Endothelial cell of umbilical vein (primary cell): ENCODE measurements at regions not wholly inside any gene's neighbourhood (a gene's known extent, or its start where the extent isn't known, plus 50 kb on each side); places are given as distances from the start of the nearest gene placed in this dataset.

ENCODE experiments used
- BruUV-seq: library from RNA; stranded (reverse); fragments of 400-500 nt; replicated peaks from 2 replicates; lab custom pipeline; 2021; lab: Mats Ljungman, UMichigan
- CTCF ChIA-PET: fragments of 300-600, 350-600 bp; sonication (Branson Sonifier 250); formaldehyde crosslinking; loops from one replicate; lab custom pipeline; 2021; ENCODE audit warnings: antibody characterized with exemption, inconsistent platforms; lab: Charles Lee
- POLR2A ChIA-PET: fragments of 300-600, 350-600 bp; sonication (Branson Sonifier 250); formaldehyde crosslinking; loops from one replicate; lab custom pipeline; 2021; ENCODE audit warnings: antibody characterized with exemption, inconsistent platforms; lab: Charles Lee
- DNase-seq: peaks from one replicate; pipeline ENCODE4 v3.0.0-alpha.2; 2011; ENCODE audit warnings: low read depth, low spot score
- FAIRE-seq: peaks from 2 replicates; lab custom pipeline; 2011; peaks lifted over from hg19 to GRCh38; lab: Jason Lieb, UNC
- H2AFZ ChIP-seq: 2 replicates; pipeline ENCODE4 v1.6.0; 2012; ENCODE audit warnings: low read depth, low read length, control low read depth, inconsistent platforms
- H3K27ac ChIP-seq: 2 replicates; pipeline ENCODE4 v1.5.1; 2011; ENCODE audit warnings: low read depth, mild to moderate bottlenecking, control low read depth, low read length, moderate library complexity; ENCODE audit not compliant: insufficient read depth
- H3K27me3 ChIP-seq, 2 experiments: 2 replicates each; pipeline versions ENCODE4 v1.6.0 to v1.6.1; 2011; ENCODE audit warnings: low read length in 2 of 2, mixed read lengths in 1 of 2; ENCODE audit not compliant: control insufficient read depth in 2 of 2, insufficient read depth in 2 of 2
- H3K36me3 ChIP-seq, 2 experiments: 2 replicates in 1 of 2; 3 replicates in 1 of 2; pipeline ENCODE4 v1.5.1; 2011; ENCODE audit warnings: low read length in 2 of 2, mild to moderate bottlenecking in 1 of 2, moderate library complexity in 1 of 2; ENCODE audit not compliant: control insufficient read depth in 2 of 2, insufficient read depth in 2 of 2; ENCODE audit errors: extremely low read depth in 1 of 2
- H3K4me1 ChIP-seq: 3 replicates; pipeline ENCODE4 v1.5.1; 2011; ENCODE audit warnings: mild to moderate bottlenecking, low read length; ENCODE audit not compliant: control insufficient read depth, insufficient read depth; ENCODE audit errors: extremely low read depth
- H3K4me2 ChIP-seq: 2 replicates; pipeline ENCODE4 v1.6.1; 2011; ENCODE audit warnings: low read length, control low read depth, mixed read lengths; ENCODE audit not compliant: insufficient read depth
- H3K4me3 ChIP-seq, 3 experiments: fragments of 200-600 bp in 1 of 3; sonication (generic), shearing (Covaris generic) in 1 of 3; replicated peaks in 1 of 3; 2 replicates each; pipeline ENCODE4 v1.5.1; 2011 to 2016; ENCODE audit warnings: control low read depth in 3 of 3, low read length in 3 of 3, mild to moderate bottlenecking in 2 of 3, inconsistent platforms in 1 of 3, low read depth in 1 of 3, moderate library complexity in 1 of 3; ENCODE audit not compliant: insufficient read depth in 1 of 3
- H3K79me2 ChIP-seq: 2 replicates; pipeline ENCODE4 v1.6.0; 2012; ENCODE audit warnings: low read length, inconsistent platforms; ENCODE audit not compliant: control insufficient read depth, insufficient read depth
- H3K9ac ChIP-seq: replicated peaks from 2 replicates; pipeline ENCODE3; 2011; ENCODE audit warnings: low read length, control low read depth; ENCODE audit not compliant: insufficient read depth; ENCODE audit errors: extremely low read depth
- H3K9me1 ChIP-seq: replicated peaks from 3 replicates; pipeline ENCODE4 v1.6.0; 2011; ENCODE audit warnings: mild to moderate bottlenecking, low read length; ENCODE audit not compliant: control insufficient read depth, insufficient read depth; ENCODE audit errors: extremely low read depth
- H3K9me3 ChIP-seq: replicated peaks from 2 replicates; pipeline ENCODE4 v1.5.1; 2012; ENCODE audit warnings: low read length, inconsistent platforms; ENCODE audit not compliant: control insufficient read depth, insufficient read depth
- H4K20me1 ChIP-seq: replicated peaks from 2 replicates; pipeline ENCODE3; 2011; ENCODE audit warnings: mild to moderate bottlenecking, low read length; ENCODE audit not compliant: control insufficient read depth, insufficient read depth; ENCODE audit errors: extremely low read depth
- EZH2 ChIP-seq: IDR thresholded peaks from 2 replicates; pipeline ENCODE4 v1.6.1; 2012; ENCODE audit warnings: borderline replicate concordance, low read depth, mild to moderate bottlenecking, moderate library complexity, low read length, inconsistent platforms; ENCODE audit not compliant: severe bottlenecking
- FOS ChIP-seq: IDR thresholded peaks from 2 replicates; pipeline ENCODE4 v1.6.1; 2011; ENCODE audit warnings: mild to moderate bottlenecking, low read length, moderate library complexity, borderline replicate concordance; ENCODE audit not compliant: insufficient read depth
- GATA2 ChIP-seq: IDR thresholded peaks from 2 replicates; pipeline ENCODE4 v1.7.0; 2011; ENCODE audit warnings: low read depth, mild to moderate bottlenecking, moderate library complexity, mixed read lengths, low read length; ENCODE audit not compliant: insufficient read length, insufficient read depth
- JUN ChIP-seq: IDR thresholded peaks from 2 replicates; pipeline ENCODE4 v1.6.1; 2011; ENCODE audit warnings: borderline replicate concordance, low read depth; ENCODE audit not compliant: insufficient read length, insufficient read depth
- MYC ChIP-seq: IDR thresholded peaks from one replicate; pipeline ENCODE4 v1.6.1; 2011; ENCODE audit warnings: mild to moderate bottlenecking, low read depth, low read length
- POLR2A ChIP-seq: IDR thresholded peaks from 2 replicates; pipeline ENCODE4 v1.6.1; 2012; ENCODE audit warnings: low read depth, mild to moderate bottlenecking, control low read depth, low read length
- POLR2AphosphoS5 ChIP-seq: IDR thresholded peaks from 2 replicates; pipeline ENCODE4 v1.6.1; 2012; ENCODE audit warnings: low read depth, mild to moderate bottlenecking, control low read depth, low read length, moderate library complexity; ENCODE audit not compliant: insufficient read depth
- dilution Hi-C: fragments of 300-500 bp; cut with MboI; formaldehyde crosslinking; loops from one replicate; pipeline ENCODE4 v1.15.0; 2019; ENCODE audit warnings: low sequenced_read_pairs; ENCODE audit not compliant: extremely low pct_ligation_motif_present
- intact Hi-C: fragments of 100-400 bp; cut with micrococcal nuclease; formaldehyde crosslinking; loops from one replicate; pipeline ENCODE4 v1.10.0; 2022
- TF ChIP-seq, protein P1 (sequence below), 2 donors: IDR thresholded peaks; 1 replicate in 1 of 2; 2 replicates in 1 of 2; pipeline ENCODE4 v1.5.1; 2011; ENCODE audit warnings: low read length in 2 of 2, mild to moderate bottlenecking in 2 of 2, moderate library complexity in 2 of 2, control low read depth in 1 of 2, inconsistent platforms in 1 of 2, low read depth in 1 of 2; ENCODE audit not compliant: insufficient read depth in 1 of 2; ENCODE audit errors: extremely low read depth in 1 of 2
- TF ChIP-seq, protein P2 (sequence below): IDR thresholded peaks from 2 replicates; pipeline ENCODE4 v1.6.1; 2011; ENCODE audit not compliant: insufficient read depth, insufficient read length

DNA sequence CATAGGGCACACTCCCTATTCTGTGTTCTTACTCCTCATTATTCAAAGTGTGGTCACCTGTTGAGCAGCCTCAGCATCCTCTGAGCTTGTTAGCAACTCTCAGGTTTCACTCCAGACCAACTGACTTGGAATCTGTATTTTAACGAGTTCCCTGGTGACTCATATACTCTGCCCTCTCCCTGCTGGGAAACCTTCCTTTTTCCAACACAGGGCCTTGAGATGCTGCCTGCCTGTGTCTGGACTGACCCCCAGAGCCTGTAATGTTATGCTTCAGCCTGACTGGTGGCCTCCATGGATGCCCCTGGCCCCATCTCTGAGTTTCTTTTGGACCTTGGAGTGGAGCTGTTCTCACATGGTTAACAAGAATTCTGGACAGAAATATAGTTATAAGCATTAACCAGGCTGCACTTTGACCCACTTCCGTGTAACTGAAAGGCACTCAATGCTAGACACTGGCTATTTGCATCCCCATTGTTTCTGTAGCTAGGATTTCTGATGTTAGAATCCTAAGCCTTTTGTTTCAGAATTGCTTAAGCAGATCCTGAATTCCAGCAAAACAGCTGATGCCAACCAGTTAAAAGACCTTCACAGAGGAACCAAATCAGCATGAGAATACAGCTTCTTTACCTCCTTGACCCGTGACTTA is 262.6 kb downstream of the STIM2 start:
- H3K36me3 ChIP-seq: no peaks in the 10 kb centered on the region
- H2AFZ ChIP-seq: no peak overlapping the region
- H3K4me1 ChIP-seq: no peaks in the 10 kb centered on the region
- no peak overlapping the region for H3K4me3 ChIP-seq
- POLR2A ChIA-PET: no interaction called here
- intact Hi-C loops (no loop called here), dilution Hi-C loops (no loop called here)
- CTCF ChIA-PET: no interaction called here
- no peaks in the 10 kb centered on the region for H3K9me1 ChIP-seq
- FAIRE-seq (no peak), DNase-seq (no peak)
- H3K27ac ChIP-seq: no peak overlapping the region
- H3K79me2 ChIP-seq: no peaks in the 10 kb centered on the region
- TF ChIP-seq EZH2 (no peak), MYC (no peak), FOS (no peak), POLR2A (no peak), POLR2AphosphoS5 (no peak), JUN (no peak), GATA2 (no peak)
- TF ChIP-seq, protein P1, sequence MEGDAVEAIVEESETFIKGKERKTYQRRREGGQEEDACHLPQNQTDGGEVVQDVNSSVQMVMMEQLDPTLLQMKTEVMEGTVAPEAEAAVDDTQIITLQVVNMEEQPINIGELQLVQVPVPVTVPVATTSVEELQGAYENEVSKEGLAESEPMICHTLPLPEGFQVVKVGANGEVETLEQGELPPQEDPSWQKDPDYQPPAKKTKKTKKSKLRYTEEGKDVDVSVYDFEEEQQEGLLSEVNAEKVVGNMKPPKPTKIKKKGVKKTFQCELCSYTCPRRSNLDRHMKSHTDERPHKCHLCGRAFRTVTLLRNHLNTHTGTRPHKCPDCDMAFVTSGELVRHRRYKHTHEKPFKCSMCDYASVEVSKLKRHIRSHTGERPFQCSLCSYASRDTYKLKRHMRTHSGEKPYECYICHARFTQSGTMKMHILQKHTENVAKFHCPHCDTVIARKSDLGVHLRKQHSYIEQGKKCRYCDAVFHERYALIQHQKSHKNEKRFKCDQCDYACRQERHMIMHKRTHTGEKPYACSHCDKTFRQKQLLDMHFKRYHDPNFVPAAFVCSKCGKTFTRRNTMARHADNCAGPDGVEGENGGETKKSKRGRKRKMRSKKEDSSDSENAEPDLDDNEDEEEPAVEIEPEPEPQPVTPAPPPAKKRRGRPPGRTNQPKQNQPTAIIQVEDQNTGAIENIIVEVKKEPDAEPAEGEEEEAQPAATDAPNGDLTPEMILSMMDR (IDR thresholded peaks at IDR 0.05; ENCODE audit: extremely low read depth in 1 of 2, insufficient read depth in 1 of 2, low read depth in 1 of 2, low read length in 2 of 2): no peak
- TF ChIP-seq, protein P2, sequence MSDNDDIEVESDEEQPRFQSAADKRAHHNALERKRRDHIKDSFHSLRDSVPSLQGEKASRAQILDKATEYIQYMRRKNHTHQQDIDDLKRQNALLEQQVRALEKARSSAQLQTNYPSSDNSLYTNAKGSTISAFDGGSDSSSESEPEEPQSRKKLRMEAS: no peak
- no peaks in the 10 kb centered on the region for H3K9me3 ChIP-seq
- no peak overlapping the region for H3K9ac ChIP-seq
- BruUV-seq: no TSS peak
- no peaks in the 10 kb centered on the region for H4K20me1 ChIP-seq
- no peaks in the 10 kb centered on the region for H3K27me3 ChIP-seq
- no peak overlapping the region for H3K4me2 ChIP-seq
